ENCODE measurements at regions not wholly inside any gene's neighbourhood (a gene's known extent, or its start where the extent isn't known, plus 50 kb on each side); places are given as distances from the start of the nearest gene placed in this dataset.

- TF ChIP-seq, protein P1, sequence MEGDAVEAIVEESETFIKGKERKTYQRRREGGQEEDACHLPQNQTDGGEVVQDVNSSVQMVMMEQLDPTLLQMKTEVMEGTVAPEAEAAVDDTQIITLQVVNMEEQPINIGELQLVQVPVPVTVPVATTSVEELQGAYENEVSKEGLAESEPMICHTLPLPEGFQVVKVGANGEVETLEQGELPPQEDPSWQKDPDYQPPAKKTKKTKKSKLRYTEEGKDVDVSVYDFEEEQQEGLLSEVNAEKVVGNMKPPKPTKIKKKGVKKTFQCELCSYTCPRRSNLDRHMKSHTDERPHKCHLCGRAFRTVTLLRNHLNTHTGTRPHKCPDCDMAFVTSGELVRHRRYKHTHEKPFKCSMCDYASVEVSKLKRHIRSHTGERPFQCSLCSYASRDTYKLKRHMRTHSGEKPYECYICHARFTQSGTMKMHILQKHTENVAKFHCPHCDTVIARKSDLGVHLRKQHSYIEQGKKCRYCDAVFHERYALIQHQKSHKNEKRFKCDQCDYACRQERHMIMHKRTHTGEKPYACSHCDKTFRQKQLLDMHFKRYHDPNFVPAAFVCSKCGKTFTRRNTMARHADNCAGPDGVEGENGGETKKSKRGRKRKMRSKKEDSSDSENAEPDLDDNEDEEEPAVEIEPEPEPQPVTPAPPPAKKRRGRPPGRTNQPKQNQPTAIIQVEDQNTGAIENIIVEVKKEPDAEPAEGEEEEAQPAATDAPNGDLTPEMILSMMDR (conservative IDR thresholded peaks at IDR 0.05), result no peak
- no peak for TF ChIP-seq ZFX (IDR thresholded peaks at IDR 0.05)
These were observed 304.3 kb upstream of the DPH6 start for GRCh38 chr15:35850284-35850683.

Data from C4-2B (cell line).